Stomach (tissue), 8 donors: ENCODE measurements at regions not wholly inside any gene's neighbourhood (a gene's known extent, or its start where the extent isn't known, plus 50 kb on each side); places are given as distances from the start of the nearest gene placed in this dataset.

Experiments used
- DNase-seq, 2 donors: peaks; one replicate each; pipeline versions ENCODE4 v3.0.0 to v3.0.0-alpha.2; 2013 to 2019
- H3K27ac ChIP-seq, 5 donors: fragments of 200-600 bp in 4 of 5; sonication (generic) in 4 of 5; one replicate each; pipeline ENCODE4 v1.5.1; 2013 to 2019; ENCODE audit warnings: mild to moderate bottlenecking in 1 of 5, moderate library complexity in 1 of 5
- H3K27me3 ChIP-seq, 3 donors: fragments of 200-600 bp; sonication (generic); one replicate each; pipeline ENCODE4 v1.5.1; 2017 to 2019; ENCODE audit warnings: mixed run types in 1 of 3
- H3K36me3 ChIP-seq, 4 donors: fragments of 200-600 bp; sonication (generic); 1 replicate in 3 of 4; 2 replicates in 1 of 4; pipeline ENCODE4 v1.5.1; 2016 to 2019
- H3K4me1 ChIP-seq, 4 donors: fragments of 200-600 bp; sonication (generic); one replicate each; pipeline ENCODE4 v1.5.1; 2016 to 2019
- H3K4me3 ChIP-seq, 4 donors: fragments of 200-600 bp; sonication (generic) in 3 of 4; one replicate each; pipeline ENCODE4 v1.5.1; 2016 to 2019; ENCODE audit warnings: mild to moderate bottlenecking in 1 of 4
- H3K9me3 ChIP-seq, 4 donors: fragments of 200-600 bp; sonication (generic); one replicate each; pipeline ENCODE4 v1.5.1; 2016 to 2019
- CTCF ChIP-seq, 7 experiments: fragments of 450-650 bp in 4 of 7; fragments of 200-600 bp in 3 of 7; sonication (generic) in 3 of 7; IDR thresholded peaks; one replicate each; pipeline ENCODE4 v1.5.1; 2016 to 2019; ENCODE audit warnings: antibody characterized with exemption in 7 of 7, control low read depth in 2 of 7, mild to moderate bottlenecking in 1 of 7
- EP300 ChIP-seq: sonication (generic); formaldehyde crosslinking; IDR thresholded peaks from one replicate; pipeline ENCODE4 v1.6.1; 2017; ENCODE audit warnings: antibody characterized with exemption
- POLR2A ChIP-seq, 4 donors: fragments of 450-650 bp; IDR thresholded peaks; one replicate each; pipeline ENCODE4 v1.6.1; 2016; ENCODE audit warnings: antibody characterized with exemption in 4 of 4, control low read depth in 2 of 4, mild to moderate bottlenecking in 1 of 4, moderate library complexity in 1 of 4
- POLR2AphosphoS5 ChIP-seq, 3 donors: sonication (generic); formaldehyde crosslinking; IDR thresholded peaks; one replicate each; pipeline ENCODE4 v1.6.1; 2016; ENCODE audit warnings: antibody characterized with exemption in 3 of 3
- WGBS, 5 donors: extraction: QIAGEN DNeasy Blood & Tissue Kit in 3 of 5; methylation state at CpG; one replicate each; pipeline versions ENCODE4 v1.1.5 to v1.1.7; 2013 to 2018; 5-methylcytosine and 5-hydroxymethylcytosine counted together
- intact Hi-C: fragments of 100-400 bp; cut with DNase I; formaldehyde crosslinking; loops from one replicate; pipeline ENCODE4 v1.15.1; 2023; ENCODE audit warnings: low total_unique reads
- donor health status: healthy with polysubstance abuse.
- donor health status: Bipolar disorder and iron deficiency.
- donor health status: healthy.

DNA sequence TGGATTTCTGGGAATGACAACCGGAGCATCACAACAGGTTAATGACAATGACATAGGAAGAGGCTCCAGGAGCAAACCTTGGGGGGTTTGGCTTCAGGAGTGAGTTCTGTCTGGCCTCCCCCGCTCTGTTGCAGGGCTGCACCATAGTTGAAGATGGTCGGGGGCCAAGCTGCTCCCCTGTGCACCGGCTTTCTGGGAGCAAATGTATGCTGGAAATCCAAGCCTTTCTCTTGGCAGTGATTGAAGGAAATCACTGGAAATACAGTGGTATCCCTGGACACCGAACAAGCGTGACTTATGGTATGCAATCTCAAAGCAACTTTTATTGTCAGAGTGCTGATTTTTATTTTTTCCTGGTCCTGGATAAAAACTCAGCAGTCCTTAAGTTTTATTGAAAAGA, 251.9 kb upstream of the ZNF32 start:
- no peak overlapping the region for H3K4me3 ChIP-seq
- no peaks in the 10 kb centered on the region for H3K27me3 ChIP-seq
- no peak for DNase-seq
- H3K27ac ChIP-seq: no peak overlapping the region
- no peak for TF ChIP-seq CTCF (IDR thresholded peaks at IDR 0.05)
- no peak for TF ChIP-seq POLR2A (IDR thresholded peaks at IDR 0.05)
- TF ChIP-seq EP300: no peak
- no peak for TF ChIP-seq POLR2AphosphoS5 (IDR thresholded peaks at IDR 0.05)
- H3K4me1 ChIP-seq: peaks cover 0 to 18% (median 6%) of the 10 kb centered on the region in 4 donors
- H3K9me3 ChIP-seq: no peaks in the 10 kb centered on the region
- no peaks in the 10 kb centered on the region for H3K36me3 ChIP-seq
- intact Hi-C loops: no loop called here
- WGBS, 5 donors: 87 to 96% (median 92%) methylated on average over 6 of the region's 6 CpGs

GRCh38 chr10:43899224-43899959, 250.7 kb upstream of the ZNF32 start:
- no peaks in the 10 kb centered on the region for H3K9me3 ChIP-seq
- H3K4me3 ChIP-seq: no peak overlapping the region
- intact Hi-C loops: no loop called here
- no peak for TF ChIP-seq CTCF (IDR thresholded peaks at IDR 0.05)
- no peak for TF ChIP-seq POLR2A (IDR thresholded peaks at IDR 0.05)
- TF ChIP-seq POLR2AphosphoS5 (IDR thresholded peaks at IDR 0.05): no peak
- TF ChIP-seq EP300: no peak
- no peak overlapping the region for H3K27ac ChIP-seq
- peaks cover 0 to 10% (median 4%) of the 10 kb centered on the region in 4 donors for H3K4me1 ChIP-seq
- H3K36me3 ChIP-seq: no peaks in the 10 kb centered on the region
- WGBS, 5 donors: 44 to 55% (median 50%) methylated on average over 7 of the region's 7 CpGs
- DNase-seq: peak in 1 of 2 donors; percentile 26
- H3K27me3 ChIP-seq: no peaks in the 10 kb centered on the region

DNA sequence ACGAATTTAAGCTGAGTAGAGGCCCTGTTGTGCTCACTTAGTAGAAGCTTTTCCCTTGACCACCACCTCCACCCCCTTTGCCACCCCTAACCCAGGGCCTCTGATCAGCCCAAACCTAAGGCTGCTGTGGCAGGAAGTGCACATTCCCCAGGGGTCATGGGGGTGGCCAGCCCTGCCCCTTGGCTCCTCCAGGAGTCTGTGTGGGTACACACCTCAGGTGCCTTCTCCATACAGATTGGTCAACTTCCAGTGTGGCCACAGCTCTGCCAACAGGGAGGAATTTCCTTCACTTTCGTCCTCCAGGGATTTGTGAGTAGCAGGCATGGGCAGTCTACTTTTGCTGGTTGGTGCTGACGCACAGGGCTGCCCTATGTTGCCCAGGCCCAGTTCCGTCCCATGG, 249.9 kb upstream of the ZNF32 start:
- intact Hi-C loops: no loop called here
- Histone ChIP-seq H3K36me3 (no peaks in the 10 kb centered on the region), H3K4me1 (peaks cover 0 to 10% (median 4%) of the 10 kb centered on the region in 4 donors), H3K9me3 (no peaks in the 10 kb centered on the region), H3K4me3 (no peak overlapping the region), H3K27ac (no peak overlapping the region), H3K27me3 (no peaks in the 10 kb centered on the region)
- TF ChIP-seq CTCF (IDR thresholded peaks at IDR 0.05) (no peak), EP300 (no peak), POLR2AphosphoS5 (IDR thresholded peaks at IDR 0.05) (no peak), POLR2A (IDR thresholded peaks at IDR 0.05) (no peak)
- no peak for DNase-seq
- 82 to 98% (median 95%) methylated on average over 4 of the region's 4 CpGs for WGBS, 5 donors

GRCh38 chr10:43897765-43898419, 249.2 kb upstream of the ZNF32 start:
- no peak for DNase-seq
- no peak overlapping the region for H3K27ac ChIP-seq
- no peaks in the 10 kb centered on the region for H3K27me3 ChIP-seq
- 82 to 95% (median 83%) methylated on average over 9 of the region's 9 CpGs for WGBS, 5 donors
- intact Hi-C loops: no loop called here
- no peak overlapping the region for H3K4me3 ChIP-seq
- TF ChIP-seq POLR2A (IDR thresholded peaks at IDR 0.05) (no peak), EP300 (no peak), CTCF (IDR thresholded peaks at IDR 0.05) (no peak)
- no peaks in the 10 kb centered on the region for H3K36me3 ChIP-seq
- peaks cover 0 to 10% (median 4%) of the 10 kb centered on the region in 4 donors for H3K4me1 ChIP-seq
- H3K9me3 ChIP-seq: no peaks in the 10 kb centered on the region
